ENCODE measurements at regions not wholly inside any gene's neighbourhood (a gene's known extent, or its start where the extent isn't known, plus 50 kb on each side); places are given as distances from the start of the nearest gene placed in this dataset.

- H3K27ac ChIP-seq (ENCODE audit: low read depth in 1 of 2, low read length in 2 of 2), result no peak overlapping the region
- POLR2A ChIA-PET, result interaction anchor here (1.0 to 2.0 kb wide), 3 partner anchors 14 to 321 kb away, joined by 3 to 13 read pairs (median 9); no protein-coding TSS in a partner anchor
- H3K27me3 ChIP-seq (ENCODE audit: control insufficient read depth in 1 of 2, insufficient read depth in 2 of 2, low read length in 2 of 2), result no peaks in the 10 kb centered on the region
- DNase-seq, result peak in 12 of 14 experiments; percentile 15 to 73 (median 32)
- peak; percentile 75 for TF ChIP-seq CTCF (IDR thresholded peaks at IDR 0.05)
- Mint-ChIP-seq H3K27me3 (no peaks in the 10 kb centered on the region), H3K4me3 (no peak overlapping the region), H3K36me3 (ENCODE audit: low read depth) (no peaks in the 10 kb centered on the region), H3K27ac (no peak overlapping the region), H3K4me1 (ENCODE audit: low read depth) (peaks cover 25% of the 10 kb centered on the region), H3K9me3 (no peaks in the 10 kb centered on the region)
- no peaks in the 10 kb centered on the region for H3K36me3 ChIP-seq (ENCODE audit: insufficient read depth, low read length)
- CTCF ChIA-PET, result interaction anchor here (0.7 to 3.4 kb wide), 7 partner anchors 14 to 326 kb away, joined by 3 to 20 read pairs (median 4); no protein-coding TSS in a partner anchor
- intact Hi-C loops (cut with DNase I, micrococcal nuclease), result no loop called here
- ATAC-seq (ENCODE audit: poor library complexity), result peak; percentile 99
- no peak overlapping the region for H3K4me3 ChIP-seq (ENCODE audit: low read length)
- H3K4me1 ChIP-seq (ENCODE audit: insufficient read depth, low read length), result peaks cover 14% of the 10 kb centered on the region
- H3K9me3 ChIP-seq (ENCODE audit: control insufficient read depth in 1 of 2, insufficient read depth in 1 of 2, low read length in 2 of 2), result peaks cover 0 to 2% of the 10 kb centered on the region in 2 experiments
Observed at GRCh38 chr6:131519670-131520436, 53.2 kb upstream of the ARG1 start.

All from CD4-positive, alpha-beta T cell (primary cell).